ENCODE measurements at regions not wholly inside any gene's neighbourhood (a gene's known extent, or its start where the extent isn't known, plus 50 kb on each side); places are given as distances from the start of the nearest gene placed in this dataset.
A peak's percentile ranks its signal among the peaks of the same experiment; 100 is the strongest.

- POLR2A ChIA-PET: no interaction called here
- Histone ChIP-seq H3K27ac (ENCODE audit: extremely low read depth, low read depth, low read length) (no peak overlapping the region), H3K36me3 (ENCODE audit: control insufficient read depth in 2 of 2, insufficient read depth in 1 of 2, low read length in 2 of 2) (no peaks in the 10 kb centered on the region), H3K4me3 (ENCODE audit: low read depth, low read length) (no peak overlapping the region), H3K9me3 (ENCODE audit: control insufficient read depth, insufficient read depth, low read depth, low read length) (no peaks in the 10 kb centered on the region), H3K4me1 (ENCODE audit: control insufficient read depth, insufficient read depth, low read length) (peaks cover 4% of the 10 kb centered on the region; the same call in 1 of the 2 replicates)
- TF ChIP-seq GFI1B (tag by site-specific recombination; IDR thresholded peaks at IDR 0.05) (no peak), ZNF302 (tag by site-specific recombination; IDR thresholded peaks at IDR 0.05; ENCODE audit: low read depth) (no peak), SCRT1 (tag by site-specific recombination; IDR thresholded peaks at IDR 0.05; ENCODE audit: borderline replicate concordance) (no peak), PRDM1 (tag by site-specific recombination; IDR thresholded peaks at IDR 0.05) (no peak), ZNF174 (tag by site-specific recombination; IDR thresholded peaks at IDR 0.05) (no peak), ZNF658 (tag by site-specific recombination; IDR thresholded peaks at IDR 0.05) (no peak), ZNF133 (tag by site-specific recombination; IDR thresholded peaks at IDR 0.05) (no peak), ZNF623 (tag by site-specific recombination; IDR thresholded peaks at IDR 0.05) (no peak), ZNF558 (tag by site-specific recombination; IDR thresholded peaks at IDR 0.05) (no peak), SALL2 (tag by site-specific recombination; IDR thresholded peaks at IDR 0.05; ENCODE audit: borderline replicate concordance) (no peak), KLF1 (tag by site-specific recombination; IDR thresholded peaks at IDR 0.05) (no peak)
- CTCF ChIA-PET: interaction anchor here (0.6 kb wide), 1 partner anchor 19 kb away, joined by 6 read pairs; no protein-coding TSS in a partner anchor
Measured at GRCh38 chr5:74299833-74300232, 340.7 kb downstream of the ENC1 start.

- Histone ChIP-seq H3K4me3 (ENCODE audit: low read depth, low read length) (no peak overlapping the region), H3K9me3 (ENCODE audit: control insufficient read depth, insufficient read depth, low read depth, low read length) (no peaks in the 10 kb centered on the region), H3K4me1 (ENCODE audit: control insufficient read depth, insufficient read depth, low read length) (peaks cover 4% of the 10 kb centered on the region; the same call in 1 of the 2 replicates), H3K36me3 (ENCODE audit: control insufficient read depth in 2 of 2, insufficient read depth in 1 of 2, low read length in 2 of 2) (no peaks in the 10 kb centered on the region), H3K27ac (ENCODE audit: extremely low read depth, low read depth, low read length) (no peak overlapping the region)
- TF ChIP-seq ZNF112 (tag by site-specific recombination; IDR thresholded peaks at IDR 0.05) (no peak), ZSCAN23 (tag by site-specific recombination; IDR thresholded peaks at IDR 0.05) (no peak), ZNF830 (tag by site-specific recombination; IDR thresholded peaks at IDR 0.05; ENCODE audit: low read depth) (no peak), ZNF501 (tag by site-specific recombination; IDR thresholded peaks at IDR 0.05) (no peak), TRIM28 (IDR thresholded peaks at IDR 0.05; ENCODE audit: borderline replicate concordance, low read length) (no peak), ZNF169 (tag by site-specific recombination; IDR thresholded peaks at IDR 0.05) (no peak), ZNF398 (tag by site-specific recombination; IDR thresholded peaks at IDR 0.05) (peak; percentile 51; the same call in 1 of the 2 replicates)
- ChIA-PET POLR2A (no interaction called here), CTCF (interaction anchor here (0.5 to 1.2 kb wide), 5 partner anchors 84 to 700 kb away, joined by 3 read pairs; no protein-coding TSS in a partner anchor)
Measured at GRCh38 chr5:74296685-74297408, 343.7 kb downstream of the ENC1 start.

GRCh38 chr5:74295676-74296075 lies 344.9 kb downstream of the ENC1 start:
- no peak overlapping the region for H3K4me3 ChIP-seq (ENCODE audit: low read depth, low read length)
- no peak overlapping the region for H3K27ac ChIP-seq (ENCODE audit: extremely low read depth, low read depth, low read length)
- no peaks in the 10 kb centered on the region for H3K9me3 ChIP-seq (ENCODE audit: control insufficient read depth, insufficient read depth, low read depth, low read length)
- POLR2A ChIA-PET: interaction anchor here (0.6 kb wide), 1 partner anchor 32 kb away, joined by 6 read pairs; no protein-coding TSS in a partner anchor
- H3K4me1 ChIP-seq (ENCODE audit: control insufficient read depth, insufficient read depth, low read length): peaks cover 4% of the 10 kb centered on the region; the same call in 1 of the 2 replicates
- H3K36me3 ChIP-seq (ENCODE audit: control insufficient read depth in 2 of 2, insufficient read depth in 1 of 2, low read length in 2 of 2): no peaks in the 10 kb centered on the region
- CTCF ChIA-PET: no interaction called here
- no peak for TF ChIP-seq HOXA7 (CRISPR knock-in tag; IDR thresholded peaks at IDR 0.05; ENCODE audit: borderline replicate concordance)
- TF ChIP-seq OVOL3 (tag by site-specific recombination; IDR thresholded peaks at IDR 0.05): no peak
- no peak for TF ChIP-seq KLF9 (tag by site-specific recombination; IDR thresholded peaks at IDR 0.05; ENCODE audit: low read depth)
- no peak for TF ChIP-seq ZNF423 (tag by site-specific recombination; IDR thresholded peaks at IDR 0.05)
- TF ChIP-seq, protein P1, sequence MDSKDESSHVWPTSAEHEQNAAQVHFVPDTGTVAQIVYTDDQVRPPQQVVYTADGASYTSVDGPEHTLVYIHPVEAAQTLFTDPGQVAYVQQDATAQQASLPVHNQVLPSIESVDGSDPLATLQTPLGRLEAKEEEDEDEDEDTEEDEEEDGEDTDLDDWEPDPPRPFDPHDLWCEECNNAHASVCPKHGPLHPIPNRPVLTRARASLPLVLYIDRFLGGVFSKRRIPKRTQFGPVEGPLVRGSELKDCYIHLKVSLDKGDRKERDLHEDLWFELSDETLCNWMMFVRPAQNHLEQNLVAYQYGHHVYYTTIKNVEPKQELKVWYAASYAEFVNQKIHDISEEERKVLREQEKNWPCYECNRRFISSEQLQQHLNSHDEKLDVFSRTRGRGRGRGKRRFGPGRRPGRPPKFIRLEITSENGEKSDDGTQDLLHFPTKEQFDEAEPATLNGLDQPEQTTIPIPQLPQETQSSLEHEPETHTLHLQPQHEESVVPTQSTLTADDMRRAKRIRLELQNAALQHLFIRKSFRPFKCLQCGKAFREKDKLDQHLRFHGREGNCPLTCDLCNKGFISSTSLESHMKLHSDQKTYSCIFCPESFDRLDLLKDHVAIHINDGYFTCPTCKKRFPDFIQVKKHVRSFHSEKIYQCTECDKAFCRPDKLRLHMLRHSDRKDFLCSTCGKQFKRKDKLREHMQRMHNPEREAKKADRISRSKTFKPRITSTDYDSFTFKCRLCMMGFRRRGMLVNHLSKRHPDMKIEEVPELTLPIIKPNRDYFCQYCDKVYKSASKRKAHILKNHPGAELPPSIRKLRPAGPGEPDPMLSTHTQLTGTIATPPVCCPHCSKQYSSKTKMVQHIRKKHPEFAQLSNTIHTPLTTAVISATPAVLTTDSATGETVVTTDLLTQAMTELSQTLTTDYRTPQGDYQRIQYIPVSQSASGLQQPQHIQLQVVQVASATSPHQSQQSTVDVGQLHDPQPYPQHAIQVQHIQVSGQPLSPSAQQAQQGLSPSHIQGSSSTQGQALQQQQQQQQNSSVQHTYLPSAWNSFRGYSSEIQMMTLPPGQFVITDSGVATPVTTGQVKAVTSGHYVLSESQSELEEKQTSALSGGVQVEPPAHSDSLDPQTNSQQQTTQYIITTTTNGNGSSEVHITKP (tag by site-specific recombination; IDR thresholded peaks at IDR 0.05): no peak
- no peak for TF ChIP-seq ZNF426 (tag by site-specific recombination; IDR thresholded peaks at IDR 0.05)
- TF ChIP-seq ZNF707 (tag by site-specific recombination; IDR thresholded peaks at IDR 0.05): no peak
- TF ChIP-seq ZNF184 (tag by site-specific recombination; IDR thresholded peaks at IDR 0.05): no peak

Measured in HEK293 (cell line).